ENCODE measurements at regions not wholly inside any gene's neighbourhood (a gene's known extent, or its start where the extent isn't known, plus 50 kb on each side); places are given as distances from the start of the nearest gene placed in this dataset.

- Histone ChIP-seq H3K4me1 (no peaks in the 10 kb centered on the region), H3K4me3 (no peak overlapping the region), H3K9me3 (peaks cover 0 to 2% (median 0%) of the 10 kb centered on the region in 3 donors), H3K36me3 (no peaks in the 10 kb centered on the region), H3K27me3 (no peaks in the 10 kb centered on the region), H3K27ac (no peak overlapping the region)
- DNase-seq (no peak), ATAC-seq (no peak)
- in situ Hi-C loops (cut with MboI; ENCODE audit: low sequenced_read_pairs in 4 of 4) (no loop called here), intact Hi-C loops (cut with DNase I; ENCODE audit: low total_unique reads) (no loop called here)
- TF ChIP-seq CTCF (IDR thresholded peaks at IDR 0.05 in 4 of 5, conservative IDR thresholded peaks at IDR 0.05 in 1 of 5) (no peak), POLR2A (IDR thresholded peaks at IDR 0.05) (no peak)
Observed at GRCh38 chr12:68510397-68510796, 100.3 kb upstream of the RAP1B start.

GRCh38 chr12:68514807-68515411 is 95.8 kb upstream of the RAP1B start:
- ATAC-seq, result no peak
- no peaks in the 10 kb centered on the region for H3K27me3 ChIP-seq
- in situ Hi-C loops (cut with MboI; ENCODE audit: low sequenced_read_pairs in 4 of 4) (no loop called here), intact Hi-C loops (cut with DNase I; ENCODE audit: low total_unique reads) (no loop called here)
- TF ChIP-seq POLR2A (IDR thresholded peaks at IDR 0.05), result no peak
- TF ChIP-seq CTCF (IDR thresholded peaks at IDR 0.05 in 4 of 5, conservative IDR thresholded peaks at IDR 0.05 in 1 of 5), result no peak
- H3K9me3 ChIP-seq, result peaks cover 0 to 2% (median 0%) of the 10 kb centered on the region in 3 donors
- H3K36me3 ChIP-seq, result no peaks in the 10 kb centered on the region
- H3K4me1 ChIP-seq, result no peaks in the 10 kb centered on the region
- no peak overlapping the region for H3K27ac ChIP-seq
- no peak overlapping the region for H3K4me3 ChIP-seq
- no peak for DNase-seq

GRCh38 chr12:68515793-68516192 is 94.9 kb upstream of the RAP1B start:
- DNase-seq (no peak), ATAC-seq (no peak)
- Histone ChIP-seq H3K36me3 (no peaks in the 10 kb centered on the region), H3K4me3 (no peak overlapping the region), H3K4me1 (no peaks in the 10 kb centered on the region), H3K27ac (no peak overlapping the region), H3K9me3 (peaks cover 0 to 2% (median 0%) of the 10 kb centered on the region in 3 donors), H3K27me3 (no peaks in the 10 kb centered on the region)
- no peak for TF ChIP-seq CTCF (IDR thresholded peaks at IDR 0.05 in 4 of 5, conservative IDR thresholded peaks at IDR 0.05 in 1 of 5)
- in situ Hi-C loops (cut with MboI; ENCODE audit: low sequenced_read_pairs in 4 of 4) (no loop called here), intact Hi-C loops (cut with DNase I; ENCODE audit: low total_unique reads) (no loop called here)

- Histone ChIP-seq H3K27ac (peak overlapping the region in 1 of 4 donors; percentile 51), H3K4me3 (peak overlapping the region in 1 of 4 donors; percentile 27), H3K4me1 (peaks cover 0 to 8% of the 10 kb centered on the region in 2 donors), H3K36me3 (no peaks in the 10 kb centered on the region), H3K27me3 (no peaks in the 10 kb centered on the region), H3K9me3 (no peaks in the 10 kb centered on the region)
- intact Hi-C loops (cut with DNase I; ENCODE audit: low total_unique reads), result no loop called here
- in situ Hi-C loops (cut with MboI; ENCODE audit: low sequenced_read_pairs in 4 of 4), result no loop called here
- no peak for ATAC-seq
- DNase-seq, result no peak
- no peak for TF ChIP-seq POLR2A (IDR thresholded peaks at IDR 0.05)
Observed at GRCh38 chr12:68521321-68521839, 89.3 kb upstream of the RAP1B start.

GRCh38 chr12:68521848-68522502 is 88.7 kb upstream of the RAP1B start:
- intact Hi-C loops (cut with DNase I; ENCODE audit: low total_unique reads), result no loop called here
- H3K9me3 ChIP-seq, result no peaks in the 10 kb centered on the region
- ATAC-seq (no peak), DNase-seq (no peak)
- H3K27me3 ChIP-seq, result no peaks in the 10 kb centered on the region
- in situ Hi-C loops (cut with MboI; ENCODE audit: low sequenced_read_pairs in 4 of 4), result no loop called here
- TF ChIP-seq POLR2A (IDR thresholded peaks at IDR 0.05) (no peak), CTCF (IDR thresholded peaks at IDR 0.05 in 4 of 5, conservative IDR thresholded peaks at IDR 0.05 in 1 of 5) (no peak)
- H3K27ac ChIP-seq, result peak overlapping the region in 1 of 4 donors; percentile 51
- H3K4me1 ChIP-seq, result peaks cover 0 to 8% of the 10 kb centered on the region in 2 donors
- H3K4me3 ChIP-seq, result no peak overlapping the region
- no peaks in the 10 kb centered on the region for H3K36me3 ChIP-seq
